H1 (cell line): ENCODE measurements at regions not wholly inside any gene's neighbourhood (a gene's known extent, or its start where the extent isn't known, plus 50 kb on each side); places are given as distances from the start of the nearest gene placed in this dataset.

Source experiments
- CTCF ChIA-PET: fragments of 300-600 bp; sonication (Branson Sonifier 250); formaldehyde crosslinking; loops from one replicate; lab custom pipeline; 2021; ENCODE audit not compliant: partially characterized antibody; lab: Charles Lee
- POLR2A ChIA-PET: fragments of 300-600 bp; sonication (Branson Sonifier 250); formaldehyde crosslinking; loops from one replicate; lab custom pipeline; 2021; ENCODE audit warnings: inconsistent platforms; ENCODE audit not compliant: partially characterized antibody; lab: Charles Lee
- DNase-seq, 2 experiments: peaks; one replicate each; pipeline versions ENCODE4 v3.0.0 to v3.0.0-alpha.2; 2010 to 2022; ENCODE audit warnings: low spot score in 2 of 2, low read depth in 1 of 2, mixed read lengths in 1 of 2
- FAIRE-seq: peaks from 2 replicates; lab custom pipeline; 2011; peaks lifted over from hg19 to GRCh38; lab: Jason Lieb, UNC
- H2AFZ ChIP-seq: 2 replicates; pipeline ENCODE4 v1.8.1; 2012; ENCODE audit warnings: low read length, inconsistent platforms
- H2AK5ac ChIP-seq: 2 replicates; pipeline ENCODE4 v1.6.1; 2013; ENCODE audit warnings: low read depth, low read length
- H2BK120ac ChIP-seq: replicated peaks from 2 replicates; pipeline ENCODE3; 2013; ENCODE audit warnings: low read depth, low read length, inconsistent platforms
- H2BK12ac ChIP-seq: 2 replicates; pipeline ENCODE4 v1.6.1; 2013; ENCODE audit warnings: low read depth, low read length
- H2BK15ac ChIP-seq: 2 replicates; pipeline ENCODE4 v1.6.1; 2013; ENCODE audit warnings: low read length
- H2BK20ac ChIP-seq: 2 replicates; pipeline ENCODE4 v1.6.1; 2013; ENCODE audit warnings: low read length
- H2BK5ac ChIP-seq: 2 replicates; pipeline ENCODE4 v1.6.1; 2013; ENCODE audit warnings: low read depth, low read length
- H3K14ac ChIP-seq: 2 replicates; pipeline ENCODE4 v1.6.1; 2013; ENCODE audit warnings: inconsistent platforms; ENCODE audit not compliant: insufficient read length
- H3K18ac ChIP-seq: 2 replicates; pipeline ENCODE4 v1.6.1; 2013; ENCODE audit warnings: low read length; ENCODE audit errors: extremely low read depth
- H3K23ac ChIP-seq: 2 replicates; pipeline ENCODE4 v1.6.1; 2013; ENCODE audit warnings: inconsistent platforms; ENCODE audit not compliant: insufficient read length
- H3K23me2 ChIP-seq: 2 replicates; pipeline ENCODE4 v1.6.1; 2013; ENCODE audit warnings: low read depth, low read length
- H3K27ac ChIP-seq: 2 replicates; pipeline ENCODE4 v1.6.1; 2011; ENCODE audit warnings: low read depth, low read length, inconsistent platforms
- H3K27me3 ChIP-seq, 4 experiments: replicated peaks in 1 of 4; 1 replicate in 1 of 4; 2 replicates in 3 of 4; pipeline versions ENCODE4 v1.6.1 to v1.8.1; 2011 to 2013; ENCODE audit warnings: low read length in 3 of 4, mild to moderate bottlenecking in 3 of 4, inconsistent platforms in 2 of 4, mixed read lengths in 2 of 4, moderate library complexity in 1 of 4; ENCODE audit not compliant: control insufficient read depth in 3 of 4, insufficient read depth in 3 of 4; ENCODE audit errors: extremely low read depth in 1 of 4
- H3K36me3 ChIP-seq, 4 experiments: 2 replicates each; pipeline versions ENCODE4 v1.6.1 to v1.8.1; 2011 to 2013; ENCODE audit warnings: mild to moderate bottlenecking in 4 of 4, low read length in 3 of 4, moderate library complexity in 2 of 4, control low read depth in 1 of 4, inconsistent platforms in 1 of 4; ENCODE audit not compliant: insufficient read depth in 4 of 4, control insufficient read depth in 2 of 4
- H3K4ac ChIP-seq: replicated peaks from 2 replicates; pipeline ENCODE3; 2013; ENCODE audit warnings: low read length, low read depth, mixed read lengths, inconsistent platforms; ENCODE audit not compliant: insufficient read length
- H3K4me1 ChIP-seq, 4 experiments: replicated peaks in 1 of 4; 1 replicate in 1 of 4; 2 replicates in 3 of 4; pipeline versions ENCODE4 v1.6.1 to v1.8.1; 2011 to 2013; ENCODE audit warnings: low read length in 3 of 4, inconsistent platforms in 2 of 4, mixed read lengths in 1 of 4; ENCODE audit not compliant: insufficient read depth in 4 of 4, control insufficient read depth in 3 of 4
- H3K4me2 ChIP-seq, 2 experiments: 2 replicates each; pipeline versions ENCODE4 v1.6.1 to v1.8.1; 2011 to 2013; ENCODE audit warnings: low read depth in 2 of 2, low read length in 2 of 2, control low read depth in 1 of 2, inconsistent platforms in 1 of 2, mild to moderate bottlenecking in 1 of 2; ENCODE audit not compliant: insufficient read depth in 1 of 2
- H3K4me3 ChIP-seq, 4 experiments: fragments of 200-600, 300-600 bp in 1 of 4; sonication (generic), shearing (Covaris generic), sonication (Bioruptor Twin) in 1 of 4; 2 replicates each; pipeline versions ENCODE4 v1.5.1 to v1.8.1; 2011 to 2016; ENCODE audit warnings: low read length in 4 of 4, low read depth in 3 of 4, control low read depth in 2 of 4, inconsistent platforms in 2 of 4, mild to moderate bottlenecking in 2 of 4, mixed read lengths in 1 of 4, moderate library complexity in 1 of 4; ENCODE audit not compliant: insufficient read depth in 2 of 4; ENCODE audit errors: extremely low read depth in 1 of 4
- H3K56ac ChIP-seq: replicated peaks from 2 replicates; pipeline ENCODE3; 2013; ENCODE audit warnings: low read depth, mild to moderate bottlenecking, mixed read lengths, low read length, inconsistent platforms; ENCODE audit not compliant: insufficient read length
- H3K79me1 ChIP-seq: 2 replicates; pipeline ENCODE4 v1.6.1; 2013; ENCODE audit warnings: low read depth, low read length, control low read depth
- H3K79me2 ChIP-seq, 2 experiments: 2 replicates each; pipeline versions ENCODE4 v1.6.1 to v1.8.1; 2012 to 2013; ENCODE audit warnings: low read length in 2 of 2, mild to moderate bottlenecking in 2 of 2, inconsistent platforms in 1 of 2; ENCODE audit not compliant: insufficient read depth in 2 of 2, control insufficient read depth in 1 of 2
- H3K9ac ChIP-seq, 4 experiments: replicated peaks in 1 of 4; 1 replicate in 1 of 4; 2 replicates in 3 of 4; pipeline versions ENCODE4 v1.6.1 to v1.8.1; 2011 to 2013; ENCODE audit warnings: low read depth in 3 of 4, low read length in 3 of 4, control low read depth in 2 of 4, mild to moderate bottlenecking in 2 of 4, moderate library complexity in 2 of 4, inconsistent platforms in 1 of 4; ENCODE audit errors: extremely low read depth in 1 of 4
- H3K9me3 ChIP-seq, 2 experiments: 2 replicates each; pipeline versions ENCODE4 v1.6.1 to v1.8.1; 2012 to 2013; ENCODE audit warnings: mild to moderate bottlenecking in 2 of 2, moderate library complexity in 2 of 2, control low read depth in 1 of 2, inconsistent platforms in 1 of 2, low read depth in 1 of 2, low read length in 1 of 2, mixed read lengths in 1 of 2; ENCODE audit not compliant: insufficient read depth in 2 of 2
- H4K20me1 ChIP-seq, 2 experiments: replicated peaks in 1 of 2; 2 replicates each; pipeline versions ENCODE3 to v1.8.1; 2011 to 2013; ENCODE audit warnings: inconsistent platforms in 2 of 2, low read length in 2 of 2, mild to moderate bottlenecking in 1 of 2; ENCODE audit not compliant: insufficient read depth in 2 of 2, control insufficient read depth in 1 of 2
- H4K5ac ChIP-seq: 2 replicates; pipeline ENCODE4 v1.6.1; 2013; ENCODE audit warnings: low read length, low read depth, mixed read lengths, inconsistent platforms; ENCODE audit not compliant: insufficient read length
- H4K8ac ChIP-seq: 2 replicates; pipeline ENCODE4 v1.8.0; 2013; ENCODE audit warnings: mild to moderate bottlenecking, moderate library complexity, low read length, inconsistent platforms; ENCODE audit not compliant: insufficient read depth; ENCODE audit errors: extremely low read depth
- H4K91ac ChIP-seq: replicated peaks from 2 replicates; pipeline ENCODE3; 2013; ENCODE audit warnings: low read length, mixed read lengths, inconsistent platforms; ENCODE audit not compliant: insufficient read length
- BACH1 ChIP-seq: IDR thresholded peaks from 2 replicates; pipeline ENCODE4 v1.6.1; 2012; ENCODE audit warnings: low read length, improper control_type of control experiment
- CHD1 ChIP-seq: IDR thresholded peaks from 2 replicates; pipeline ENCODE4 v1.6.1; 2012; ENCODE audit warnings: low read depth, low read length, improper control_type of control experiment
- EP300 ChIP-seq, 2 experiments: IDR thresholded peaks; 1 replicate in 1 of 2; 2 replicates in 1 of 2; pipeline ENCODE4 v1.6.1; 2011 to 2012; ENCODE audit warnings: low read depth in 2 of 2, low read length in 2 of 2, mild to moderate bottlenecking in 2 of 2, borderline replicate concordance in 1 of 2, inconsistent platforms in 1 of 2, moderate library complexity in 1 of 2
- GABPA ChIP-seq: IDR thresholded peaks from 2 replicates; pipeline ENCODE4 v1.6.1; 2011; ENCODE audit warnings: mild to moderate bottlenecking, low read length, moderate library complexity, borderline replicate concordance; ENCODE audit not compliant: insufficient read depth
- GTF2F1 ChIP-seq: IDR thresholded peaks from 2 replicates; pipeline ENCODE4 v1.6.1; 2012; ENCODE audit warnings: low read depth, low read length, improper control_type of control experiment, borderline replicate concordance
- HDAC2 ChIP-seq, 2 experiments: fragments of 300-600 bp in 1 of 2; sonication (generic) in 1 of 2; IDR thresholded peaks; 2 replicates each; pipeline ENCODE4 v1.6.1; 2011 to 2012; ENCODE audit warnings: low read depth in 2 of 2, low read length in 2 of 2, mild to moderate bottlenecking in 2 of 2, moderate library complexity in 2 of 2, borderline replicate concordance in 1 of 2, inconsistent platforms in 1 of 2
- POLR2A ChIP-seq, 2 experiments: IDR thresholded peaks; 1 replicate in 1 of 2; 2 replicates in 1 of 2; pipeline ENCODE4 v1.6.1; 2011; ENCODE audit warnings: low read depth in 2 of 2, low read length in 2 of 2, mild to moderate bottlenecking in 2 of 2; ENCODE audit errors: control extremely low read depth in 1 of 2
- POLR2AphosphoS5 ChIP-seq: IDR thresholded peaks from 2 replicates; pipeline ENCODE4 v1.6.1; 2011; ENCODE audit warnings: low read depth, low read length
- RNF2 ChIP-seq: fragments of 200-900, 300-1000 bp; sonication (generic); IDR thresholded peaks from 2 replicates; pipeline ENCODE4 v1.7.1; 2016; ENCODE audit warnings: borderline replicate concordance, low read depth, mild to moderate bottlenecking, antibody characterized with exemption, low read length; ENCODE audit not compliant: poor library complexity, severe bottlenecking; ENCODE audit errors: missing control alignments
- WGBS, 2 experiments: shearing (Covaris generic) in 1 of 2; methylation state at CpG; one replicate each; pipeline versions ENCODE4 v1.1.6 to v1.1.7; 2013 to 2015; ENCODE audit warnings: low lambda C conversion rate in 2 of 2, mixed read lengths in 2 of 2, inconsistent platforms in 1 of 2, low coverage in 1 of 2, missing lambda C conversion rate in 1 of 2; ENCODE audit not compliant: insufficient replicate concordance in 2 of 2, insufficient coverage in 1 of 2, insufficient read length in 1 of 2; ENCODE audit errors: extremely low coverage in 1 of 2, missing lambda C conversion rate in 1 of 2; 5-methylcytosine and 5-hydroxymethylcytosine counted together

DNA sequence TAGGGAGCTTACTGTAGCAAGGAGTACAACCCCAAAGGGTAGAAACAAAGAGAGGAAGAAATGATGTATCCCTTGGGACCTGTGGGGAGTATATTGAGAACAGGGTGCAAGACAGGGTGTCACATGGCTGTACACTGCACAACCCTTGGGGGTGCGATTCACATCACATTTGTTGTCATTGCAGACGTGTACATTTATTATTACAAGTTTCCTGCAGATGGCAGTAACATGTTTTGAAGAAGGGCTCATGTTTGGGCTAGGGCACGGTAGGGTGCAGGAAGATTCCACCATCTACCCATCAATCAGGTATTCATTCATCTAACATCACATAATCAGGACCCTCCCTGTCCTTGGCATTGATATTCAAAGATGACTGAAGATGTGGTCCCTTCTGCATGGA is 62.5 kb downstream of the NDUFS5 start:
- H3K4me1 ChIP-seq: no peaks in the 10 kb centered on the region; a peak in 1 of 7 replicates
- H2BK12ac ChIP-seq: no peak overlapping the region
- 95% methylated on average over 3 of the region's 3 CpGs; no CpG with 5 or more reads in 1 of the 2 experiments for WGBS, 2 experiments
- no peaks in the 10 kb centered on the region for H4K20me1 ChIP-seq
- no peaks in the 10 kb centered on the region for H3K79me2 ChIP-seq
- H3K23ac ChIP-seq: no peak overlapping the region
- H3K36me3 ChIP-seq: no peaks in the 10 kb centered on the region; a peak in 1 of 8 replicates
- no peak overlapping the region for H2AK5ac ChIP-seq
- H2BK15ac ChIP-seq: no peak overlapping the region
- ChIA-PET POLR2A (interaction anchor here (0.7 kb wide), 1 partner anchor 86 kb away, joined by 3 read pairs; no protein-coding TSS in a partner anchor), CTCF (interaction anchor here (0.6 to 2.2 kb wide), 6 partner anchors 9 to 231 kb away, joined by 3 to 6 read pairs (median 3); no protein-coding TSS in a partner anchor)
- no peak overlapping the region for H2BK120ac ChIP-seq
- no peak overlapping the region for H3K9ac ChIP-seq
- no peak overlapping the region for H4K5ac ChIP-seq
- no peaks in the 10 kb centered on the region for H3K23me2 ChIP-seq
- no peak overlapping the region for H4K91ac ChIP-seq
- H3K4ac ChIP-seq: no peak overlapping the region
- no peak overlapping the region for H2BK20ac ChIP-seq
- TF ChIP-seq GTF2F1 (no peak), RNF2 (no peak), EP300 (IDR thresholded peaks at IDR 0.05; ENCODE audit: borderline replicate concordance in 1 of 2, low read depth in 2 of 2, low read length in 2 of 2) (no peak), GABPA (no peak), POLR2AphosphoS5 (no peak), POLR2A (IDR thresholded peaks at IDR 0.05; ENCODE audit: control extremely low read depth in 1 of 2, low read depth in 2 of 2, low read length in 2 of 2) (no peak), CHD1 (no peak), BACH1 (no peak), HDAC2 (IDR thresholded peaks at IDR 0.05; ENCODE audit: borderline replicate concordance in 1 of 2, low read depth in 2 of 2, low read length in 2 of 2) (no peak)
- H3K4me2 ChIP-seq: no peak overlapping the region
- no peak overlapping the region for H4K8ac ChIP-seq
- H3K4me3 ChIP-seq: no peak overlapping the region
- DNase-seq: no peak
- H2BK5ac ChIP-seq: no peak overlapping the region
- H3K56ac ChIP-seq: no peak overlapping the region
- H3K27me3 ChIP-seq: no peaks in the 10 kb centered on the region
- no peak for FAIRE-seq
- H2AFZ ChIP-seq: no peak overlapping the region
- H3K9me3 ChIP-seq: no peaks in the 10 kb centered on the region
- H3K18ac ChIP-seq: no peak overlapping the region
- H3K14ac ChIP-seq: no peak overlapping the region
- H3K79me1 ChIP-seq: no peaks in the 10 kb centered on the region; the same call in none of the 2 replicates
- H3K27ac ChIP-seq: no peak overlapping the region
